ENCODE measurements at regions not wholly inside any gene's neighbourhood (a gene's known extent, or its start where the extent isn't known, plus 50 kb on each side); places are given as distances from the start of the nearest gene placed in this dataset.

- Histone ChIP-seq H3K27me3 (ENCODE audit: control insufficient read depth, low read length) (no peaks in the 10 kb centered on the region), H3K4me1 (ENCODE audit: control insufficient read depth, low read length) (no peaks in the 10 kb centered on the region), H3K4me2 (ENCODE audit: low read length) (no peak overlapping the region), H3K27ac (ENCODE audit: low read depth, low read length) (no peak overlapping the region), H3F3A (ENCODE audit: control insufficient read depth, insufficient read depth) (no peaks in the 10 kb centered on the region), H3K9me3 (ENCODE audit: control insufficient read depth, insufficient read depth, low read length) (no peaks in the 10 kb centered on the region), H3K36me3 (ENCODE audit: control insufficient read depth, low read length) (no peaks in the 10 kb centered on the region), H4K20me1 (ENCODE audit: control insufficient read depth, insufficient read depth, low read depth, low read length) (no peaks in the 10 kb centered on the region), H3K4me3 (ENCODE audit: low read length) (no peak overlapping the region), H3K9me2 (replicated peaks; ENCODE audit: control insufficient read depth, low read length) (no peaks in the 10 kb centered on the region), H3K79me2 (ENCODE audit: control insufficient read depth, low read length) (no peaks in the 10 kb centered on the region)
- TF ChIP-seq EZH2phosphoT487 (IDR thresholded peaks at IDR 0.05; ENCODE audit: borderline replicate concordance, low read length) (no peak), CTCF (IDR thresholded peaks at IDR 0.05; ENCODE audit: low read depth, low read length, poor library complexity, severe bottlenecking) (no peak)
These were observed 68.3 kb upstream of the CADM1 start for GRCh38 chr11:115572551-115572950.

- Histone ChIP-seq H3K9me2 (replicated peaks; ENCODE audit: control insufficient read depth, low read length) (no peaks in the 10 kb centered on the region), H3K27ac (ENCODE audit: low read depth, low read length) (no peak overlapping the region), H4K20me1 (ENCODE audit: control insufficient read depth, insufficient read depth, low read depth, low read length) (no peaks in the 10 kb centered on the region), H3K4me3 (ENCODE audit: low read length) (no peak overlapping the region), H3K79me2 (ENCODE audit: control insufficient read depth, low read length) (no peaks in the 10 kb centered on the region), H3K36me3 (ENCODE audit: control insufficient read depth, low read length) (no peaks in the 10 kb centered on the region), H3F3A (ENCODE audit: control insufficient read depth, insufficient read depth) (no peaks in the 10 kb centered on the region), H3K4me2 (ENCODE audit: low read length) (no peak overlapping the region), H3K9me3 (ENCODE audit: control insufficient read depth, insufficient read depth, low read length) (no peaks in the 10 kb centered on the region), H3K4me1 (ENCODE audit: control insufficient read depth, low read length) (no peaks in the 10 kb centered on the region), H3K27me3 (ENCODE audit: control insufficient read depth, low read length) (no peaks in the 10 kb centered on the region)
- TF ChIP-seq CTCF (IDR thresholded peaks at IDR 0.05; ENCODE audit: low read depth, low read length, poor library complexity, severe bottlenecking) (no peak), EZH2phosphoT487 (IDR thresholded peaks at IDR 0.05; ENCODE audit: borderline replicate concordance, low read length) (no peak)
These were observed 62.1 kb upstream of the CADM1 start for GRCh38 chr11:115566180-115566764.

- Histone ChIP-seq H3K4me3 (ENCODE audit: low read length) (no peak overlapping the region), H3K4me2 (ENCODE audit: low read length) (no peak overlapping the region), H3K27me3 (ENCODE audit: control insufficient read depth, low read length) (no peaks in the 10 kb centered on the region), H3F3A (ENCODE audit: control insufficient read depth, insufficient read depth) (no peaks in the 10 kb centered on the region), H3K79me2 (ENCODE audit: control insufficient read depth, low read length) (no peaks in the 10 kb centered on the region), H3K4me1 (ENCODE audit: control insufficient read depth, low read length) (no peaks in the 10 kb centered on the region), H3K27ac (ENCODE audit: low read depth, low read length) (no peak overlapping the region), H3K9me2 (replicated peaks; ENCODE audit: control insufficient read depth, low read length) (no peaks in the 10 kb centered on the region), H3K9me3 (ENCODE audit: control insufficient read depth, insufficient read depth, low read length) (no peaks in the 10 kb centered on the region), H4K20me1 (ENCODE audit: control insufficient read depth, insufficient read depth, low read depth, low read length) (no peaks in the 10 kb centered on the region), H3K36me3 (ENCODE audit: control insufficient read depth, low read length) (no peaks in the 10 kb centered on the region)
- TF ChIP-seq EZH2phosphoT487 (IDR thresholded peaks at IDR 0.05; ENCODE audit: borderline replicate concordance, low read length) (no peak), CTCF (IDR thresholded peaks at IDR 0.05; ENCODE audit: low read depth, low read length, poor library complexity, severe bottlenecking) (no peak)
These were observed 60.6 kb upstream of the CADM1 start for GRCh38 chr11:115564851-115565250.

All from DOHH2 (cell line).